LoVo (cell line): ENCODE measurements at regions not wholly inside any gene's neighbourhood (a gene's known extent, or its start where the extent isn't known, plus 50 kb on each side); places are given as distances from the start of the nearest gene placed in this dataset.

Source experiments
- DNase-seq: peaks from one replicate; pipeline ENCODE4 v3.0.0-alpha.2; 2016; ENCODE audit warnings: low spot score

- DNase-seq = peak; percentile 49
Measured at GRCh38 chr4:174120446-174121295, 162.8 kb downstream of the FBXO8 start.

DNA sequence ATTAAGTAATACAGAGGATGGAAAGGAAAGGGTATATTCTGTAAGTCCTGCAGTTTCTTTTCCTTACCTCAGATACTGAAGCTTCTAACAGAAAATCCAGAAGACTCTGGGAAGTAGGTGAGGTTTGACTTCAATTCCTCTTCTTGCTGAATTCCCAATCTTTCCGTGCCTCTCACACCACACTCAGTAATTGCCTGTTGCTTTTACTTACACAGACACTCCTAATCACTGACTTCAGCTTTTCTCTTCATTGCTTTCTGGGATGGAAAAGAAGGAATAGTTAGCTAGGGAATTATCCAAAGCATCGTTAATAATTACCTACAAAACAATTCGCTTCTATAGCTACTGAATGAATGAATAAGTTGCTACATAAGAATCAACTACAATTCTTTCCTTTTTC, 163.6 kb downstream of the FBXO8 start:
- DNase-seq = no peak

- DNase-seq = no peak
Measured at GRCh38 chr4:174119051-174119450, 164.4 kb downstream of the FBXO8 start.

DNA sequence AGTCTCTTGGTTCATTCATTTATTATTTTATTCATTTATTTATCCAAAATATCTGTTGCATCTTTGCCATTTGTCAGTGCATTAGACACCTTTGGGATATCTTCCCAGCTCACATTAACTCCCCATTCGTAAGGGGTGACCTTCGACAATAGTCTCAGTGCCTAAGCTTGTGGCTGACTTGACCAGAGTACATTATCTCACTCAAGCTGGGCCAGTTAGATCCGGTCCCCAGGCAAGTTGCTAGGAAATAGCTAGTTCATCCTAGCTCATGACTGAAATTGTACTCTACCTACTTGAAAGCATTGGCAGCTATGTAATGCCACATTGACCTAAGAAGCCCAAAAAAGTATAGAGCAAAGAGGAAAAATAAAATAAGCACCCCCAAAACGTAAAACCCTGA, 165.3 kb downstream of the FBXO8 start:
- DNase-seq = no peak

DNA sequence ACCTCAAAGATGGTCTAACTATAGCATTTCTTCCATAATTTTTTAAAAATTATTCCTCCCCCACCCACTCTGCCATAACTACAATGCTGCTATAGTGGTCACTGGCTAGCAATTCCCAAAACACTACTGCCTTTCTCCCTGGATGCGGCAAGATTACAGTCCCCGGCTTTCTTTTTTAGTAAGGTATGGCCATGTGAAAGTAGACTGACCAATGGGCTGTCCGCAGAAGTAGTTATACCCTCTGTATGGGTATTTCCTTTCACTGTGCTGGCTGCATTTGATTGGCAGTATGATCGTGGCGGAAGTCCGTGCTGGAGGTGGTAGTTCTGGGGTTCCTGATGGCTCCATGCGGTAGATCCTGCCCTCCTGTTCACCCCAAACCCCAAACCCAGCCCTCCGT, 166.0 kb downstream of the FBXO8 start:
- DNase-seq = no peak

DNA sequence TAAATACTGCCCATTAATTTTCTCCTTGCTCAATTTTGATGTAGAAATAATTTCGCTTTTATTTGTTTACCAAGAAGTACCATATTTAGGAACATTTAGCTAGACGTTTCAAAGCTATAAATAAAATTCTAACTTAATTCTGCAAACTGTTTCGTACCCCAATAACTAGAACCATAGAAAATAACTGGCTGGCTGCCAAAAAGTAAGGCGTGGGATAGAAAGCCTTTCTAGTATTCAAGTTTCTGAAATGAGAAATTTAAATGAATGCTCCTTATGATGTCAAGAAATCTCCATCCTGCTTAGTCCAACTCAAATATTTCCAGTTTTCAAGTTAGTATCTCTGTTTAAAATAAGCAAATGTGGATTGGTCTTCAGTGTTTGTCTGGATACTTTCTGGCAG, 167.4 kb downstream of the FBXO8 start:
- no peak for DNase-seq

DNA sequence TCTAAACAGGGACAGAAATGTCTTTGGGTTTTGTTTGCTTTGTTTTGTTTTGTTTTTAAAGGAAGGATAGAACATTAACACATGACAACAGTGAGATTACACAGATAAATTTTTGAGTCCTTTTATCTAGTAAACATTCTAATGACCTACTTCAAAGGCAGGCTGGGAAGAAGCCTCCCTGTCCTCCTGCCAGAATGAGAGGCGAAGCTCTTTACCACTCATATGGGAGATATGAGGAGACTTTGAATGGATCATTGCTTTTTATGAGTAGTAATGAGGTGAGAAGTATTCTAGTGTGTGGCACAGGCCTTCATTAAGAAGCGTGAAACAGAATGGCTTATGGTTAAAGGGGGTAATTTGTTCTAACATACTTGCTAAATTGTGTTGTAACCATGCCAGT, 172.0 kb downstream of the FBXO8 start:
- no peak for DNase-seq

DNA sequence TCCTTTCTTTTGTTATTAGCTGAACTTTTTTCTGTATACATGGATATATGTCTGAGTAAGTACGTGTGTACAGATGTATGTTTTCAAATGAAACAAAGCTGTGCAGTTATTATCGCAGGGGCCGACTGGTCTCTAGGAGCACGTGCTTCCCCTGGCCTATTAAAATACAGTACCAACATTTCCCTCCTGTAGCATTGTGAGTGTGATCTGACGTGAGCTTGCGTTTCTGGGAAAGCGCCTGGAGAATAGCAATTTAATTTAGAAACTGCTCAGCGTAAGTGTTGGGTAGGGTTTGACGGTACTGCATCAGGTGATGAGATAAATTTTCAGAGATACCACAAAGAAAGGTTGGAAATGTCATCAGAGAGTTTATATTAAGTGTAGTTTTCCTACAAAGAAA, 173.3 kb downstream of the FBXO8 start:
- no peak for DNase-seq

DNA sequence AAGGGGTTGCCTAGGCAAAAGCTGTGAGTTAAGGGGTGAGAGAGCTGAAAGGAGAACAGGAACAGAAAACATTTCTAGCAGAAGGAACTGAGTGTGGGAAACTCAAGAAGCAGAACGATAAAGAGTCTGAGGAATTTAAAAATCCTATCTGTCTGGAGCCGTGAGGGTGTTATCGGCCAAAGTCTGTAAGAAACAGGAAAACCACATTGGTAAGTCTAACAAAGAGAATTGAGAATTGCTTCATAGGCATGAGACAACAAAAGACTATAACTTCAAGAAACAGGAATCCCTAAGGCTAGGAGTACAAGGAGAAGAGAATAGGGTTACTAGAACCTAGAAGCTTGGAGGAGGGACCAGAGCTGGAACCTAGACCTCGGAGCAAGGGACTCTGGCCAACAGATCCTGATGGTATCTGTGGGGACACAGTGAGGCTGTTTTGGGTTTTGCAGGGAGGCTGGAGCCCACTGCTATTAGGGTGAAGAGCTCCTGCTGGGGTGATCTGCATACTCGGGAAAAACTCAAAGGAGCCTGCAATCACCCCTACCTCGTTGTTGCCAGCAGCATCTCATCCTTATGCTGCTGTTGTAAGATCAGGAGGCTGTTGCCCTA, 175.6 kb downstream of the FBXO8 start:
- DNase-seq = no peak

GRCh38 chr4:174105202-174105601, 178.3 kb downstream of the FBXO8 start:
- DNase-seq = no peak

- DNase-seq = no peak
Measured at GRCh38 chr4:174100910-174101309, 182.6 kb downstream of the FBXO8 start.

- DNase-seq = no peak
Measured at GRCh38 chr4:174099712-174100111, 183.8 kb downstream of the FBXO8 start.

- DNase-seq = no peak
Measured at GRCh38 chr4:174096999-174097398, 186.5 kb downstream of the FBXO8 start.

GRCh38 chr4:174096456-174096855, 187.0 kb downstream of the FBXO8 start:
- no peak for DNase-seq

DNA sequence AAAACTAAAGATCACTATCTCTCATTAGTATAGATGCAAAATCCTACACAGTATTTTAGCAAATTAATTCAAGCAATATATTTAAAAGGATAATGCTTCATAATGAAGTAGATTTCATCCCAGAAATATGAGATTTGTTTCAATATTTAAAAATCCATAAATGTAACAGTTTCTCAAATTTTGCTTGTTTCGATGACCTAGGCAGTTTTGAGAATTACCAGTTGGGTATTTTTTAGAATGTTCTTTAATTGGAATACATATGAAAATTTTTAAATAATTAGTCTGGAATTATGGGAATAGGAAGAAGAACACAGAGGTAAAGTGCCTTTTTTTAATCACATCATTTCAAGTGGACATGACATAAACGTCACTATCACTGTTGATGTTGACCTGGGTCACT, 192.3 kb downstream of the FBXO8 start:
- no peak for DNase-seq

- DNase-seq = no peak
Measured at GRCh38 chr4:174089711-174090110, 193.8 kb downstream of the FBXO8 start.

- no peak for DNase-seq
Measured at GRCh38 chr4:174088795-174089194, 194.7 kb downstream of the FBXO8 start.

DNA sequence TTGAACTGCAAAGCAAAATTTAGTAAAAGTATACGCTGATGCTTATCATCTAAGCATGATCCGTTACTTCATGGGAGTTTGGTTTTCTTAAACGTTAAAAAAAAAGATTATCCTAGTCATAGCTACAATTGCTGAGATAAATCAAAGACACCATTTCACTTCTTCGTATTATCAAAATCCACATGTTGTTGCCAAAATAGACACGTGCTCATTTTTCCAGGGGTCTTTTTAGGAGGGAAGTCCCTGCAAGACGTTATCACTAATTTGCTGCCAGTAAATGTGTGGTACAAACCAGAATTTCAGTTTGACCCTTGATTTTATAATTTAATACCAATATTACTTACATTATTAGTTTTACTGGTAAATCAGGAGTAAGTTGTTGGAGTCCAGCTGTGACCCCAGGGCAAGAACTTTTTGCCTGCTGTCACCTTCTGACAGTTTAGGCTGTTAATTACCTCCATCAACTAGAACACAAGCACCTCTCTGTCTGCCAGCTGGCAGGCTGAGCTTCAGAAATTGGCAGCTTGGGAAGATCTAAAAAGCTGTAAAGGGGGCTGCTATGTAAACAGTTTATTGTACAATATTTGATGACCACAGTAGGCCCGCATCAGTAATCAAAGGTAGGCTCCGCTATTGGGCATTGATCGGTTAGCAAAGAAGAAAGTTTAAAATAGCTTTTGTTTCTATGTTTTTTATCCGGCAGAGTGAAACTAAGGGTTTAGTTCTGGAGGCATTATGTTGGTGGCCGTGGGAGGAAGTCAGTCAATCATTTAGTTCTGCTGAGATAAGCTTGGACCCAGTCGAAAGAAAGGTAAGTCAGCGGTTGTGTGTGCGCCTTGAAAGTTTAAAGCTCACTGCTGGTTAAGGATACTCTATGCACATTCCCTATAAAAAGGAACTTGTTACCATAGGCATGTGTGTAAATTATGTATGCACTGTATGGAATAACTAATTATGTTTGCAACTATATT, 196.4 kb downstream of the FBXO8 start:
- no peak for DNase-seq

- no peak for DNase-seq
Measured at GRCh38 chr4:174084981-174085380, 198.5 kb downstream of the FBXO8 start.

GRCh38 chr4:174084542-174084941, 198.9 kb downstream of the FBXO8 start:
- DNase-seq = no peak

DNA sequence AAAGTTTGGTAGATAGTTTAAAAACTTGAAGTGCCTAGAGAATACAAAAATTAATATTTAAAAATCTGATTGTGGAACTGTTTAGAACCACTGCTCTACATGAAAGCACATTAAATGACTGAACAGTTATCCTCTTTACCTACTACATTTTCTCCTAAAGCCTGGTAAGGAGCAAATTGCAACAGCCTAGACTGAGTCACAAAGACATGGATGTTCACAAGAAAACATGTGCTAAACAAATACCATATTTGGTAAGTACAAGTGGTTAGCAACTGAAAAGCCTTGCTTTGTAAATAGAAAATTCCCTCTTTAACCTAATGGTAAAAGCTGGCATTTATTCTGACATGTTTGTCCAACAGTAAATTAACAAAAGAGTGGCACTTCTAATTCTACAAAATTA, 203.1 kb downstream of the FBXO8 start:
- DNase-seq = no peak

DNA sequence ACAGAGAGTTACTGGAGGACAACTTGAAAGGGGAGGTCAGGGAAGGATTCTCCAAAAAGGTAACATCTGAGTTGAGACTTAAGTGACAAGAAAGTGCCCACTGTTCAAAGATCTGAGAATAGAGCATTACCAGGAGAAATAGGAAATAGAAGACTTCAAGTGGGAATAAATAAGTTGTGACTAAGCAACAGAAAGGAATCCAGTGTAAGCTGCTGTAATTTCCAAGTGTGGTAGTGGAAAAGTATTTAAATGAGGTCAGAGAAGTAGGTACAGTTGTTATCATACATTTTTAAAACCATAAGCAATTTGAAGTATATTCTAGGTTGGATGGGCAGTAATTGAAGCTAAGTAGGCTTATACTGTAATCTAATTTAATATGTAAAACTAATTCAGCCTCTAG, 211.9 kb downstream of the FBXO8 start:
- DNase-seq = no peak
